Activated CD8-positive, alpha-beta memory T cell treated with anti-CD3 and anti-CD28 coated beads for 24 hours (primary cell): ENCODE measurements at regions not wholly inside any gene's neighbourhood (a gene's known extent, or its start where the extent isn't known, plus 50 kb on each side); places are given as distances from the start of the nearest gene placed in this dataset.

Source experiments
- DNase-seq: peaks from one replicate; pipeline ENCODE4 v3.0.0-alpha.2; 2020

GRCh38 chr16:87172632-87173031, 144.6 kb downstream of the C16orf95 start:
- no peak for DNase-seq

GRCh38 chr16:87173294-87173893, 143.8 kb downstream of the C16orf95 start:
- no peak for DNase-seq

GRCh38 chr16:87174061-87174460, 143.1 kb downstream of the C16orf95 start:
- DNase-seq = no peak

- no peak for DNase-seq
Observed at GRCh38 chr16:87176735-87177134, 140.5 kb downstream of the C16orf95 start.

- DNase-seq = no peak
Observed at GRCh38 chr16:87177673-87178072, 139.5 kb downstream of the C16orf95 start.

GRCh38 chr16:87178177-87178863, 138.9 kb downstream of the C16orf95 start:
- DNase-seq = no peak

GRCh38 chr16:87178977-87179376, 138.2 kb downstream of the C16orf95 start:
- DNase-seq = no peak

- no peak for DNase-seq
Observed at GRCh38 chr16:87180069-87180468, 137.1 kb downstream of the C16orf95 start.

- no peak for DNase-seq
Observed at GRCh38 chr16:87182759-87183158, 134.4 kb downstream of the C16orf95 start.

- no peak for DNase-seq
Observed at GRCh38 chr16:87183647-87184046, 133.5 kb downstream of the C16orf95 start.

GRCh38 chr16:87185308-87185707, 131.9 kb downstream of the C16orf95 start:
- no peak for DNase-seq

GRCh38 chr16:87185983-87186382, 131.2 kb downstream of the C16orf95 start:
- DNase-seq = no peak

GRCh38 chr16:87186446-87186845, 130.7 kb downstream of the C16orf95 start:
- DNase-seq = no peak

GRCh38 chr16:87186876-87187533, 130.2 kb downstream of the C16orf95 start:
- no peak for DNase-seq

- no peak for DNase-seq
Observed at GRCh38 chr16:87188104-87188503, 129.1 kb downstream of the C16orf95 start.

GRCh38 chr16:87189426-87189825, 127.8 kb downstream of the C16orf95 start:
- no peak for DNase-seq

GRCh38 chr16:87190288-87191230, 126.6 kb downstream of the C16orf95 start:
- no peak for DNase-seq

GRCh38 chr16:87192452-87193073, 124.6 kb downstream of the C16orf95 start:
- no peak for DNase-seq

- DNase-seq = no peak
Observed at GRCh38 chr16:87194172-87194571, 123.0 kb downstream of the C16orf95 start.

- DNase-seq = no peak
Observed at GRCh38 chr16:87195161-87195560, 122.0 kb downstream of the C16orf95 start.

GRCh38 chr16:87196231-87196630, 121.0 kb downstream of the C16orf95 start:
- DNase-seq = no peak

GRCh38 chr16:87196661-87197060, 120.5 kb downstream of the C16orf95 start:
- no peak for DNase-seq
